ENCODE measurements at regions not wholly inside any gene's neighbourhood (a gene's known extent, or its start where the extent isn't known, plus 50 kb on each side); places are given as distances from the start of the nearest gene placed in this dataset.
"Not testable (repeated sequence)": the region's sequence is repeated elsewhere in the genome, so short reads cannot be mapped to it uniquely, and the experiment has no call there.

GRCh38 chr15:98085003-98085639, 124.6 kb downstream of the ARRDC4 start:
- DNase-seq (ENCODE audit: insufficient read length, low spot score) (peak; percentile 45), FAIRE-seq (no peak)

DNA sequence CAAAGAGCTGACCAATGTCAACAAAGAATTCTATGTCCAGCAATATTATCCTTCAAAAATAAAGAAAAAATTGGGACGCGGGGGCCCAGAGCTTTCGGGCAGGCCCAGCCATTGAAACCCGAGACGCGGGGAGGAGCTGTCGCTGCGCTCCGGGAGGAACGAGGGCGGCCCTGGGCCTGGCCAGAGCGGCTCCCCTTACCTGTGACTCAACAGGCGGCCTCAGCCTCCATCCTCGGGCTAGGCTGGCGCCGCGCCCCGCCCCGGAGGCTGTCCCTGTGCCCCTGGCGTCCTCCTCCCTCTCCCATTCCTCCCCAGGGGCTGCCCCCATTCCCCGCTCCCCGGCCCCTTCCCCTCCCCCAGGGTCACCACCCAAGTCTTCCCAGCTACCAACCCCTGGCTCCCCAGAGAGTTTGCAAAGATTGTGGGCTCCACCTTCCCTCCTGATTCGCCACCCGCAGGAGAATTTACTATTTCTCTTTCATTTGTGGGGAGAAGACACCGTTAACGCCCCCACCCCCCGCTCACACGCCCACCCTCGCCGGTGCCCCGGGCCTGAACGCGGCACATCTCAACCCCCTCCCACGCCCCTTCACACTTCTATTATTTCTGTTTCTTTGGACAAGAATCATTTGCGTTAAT, 127.9 kb downstream of the ARRDC4 start:
- not testable (repeated sequence) for DNase-seq (ENCODE audit: insufficient read length, low spot score)
- peak; percentile 69 for FAIRE-seq

GRCh38 chr15:98089352-98089751, 128.8 kb downstream of the ARRDC4 start:
- FAIRE-seq; DNase-seq (ENCODE audit: insufficient read length, low spot score): not testable (repeated sequence)

DNA sequence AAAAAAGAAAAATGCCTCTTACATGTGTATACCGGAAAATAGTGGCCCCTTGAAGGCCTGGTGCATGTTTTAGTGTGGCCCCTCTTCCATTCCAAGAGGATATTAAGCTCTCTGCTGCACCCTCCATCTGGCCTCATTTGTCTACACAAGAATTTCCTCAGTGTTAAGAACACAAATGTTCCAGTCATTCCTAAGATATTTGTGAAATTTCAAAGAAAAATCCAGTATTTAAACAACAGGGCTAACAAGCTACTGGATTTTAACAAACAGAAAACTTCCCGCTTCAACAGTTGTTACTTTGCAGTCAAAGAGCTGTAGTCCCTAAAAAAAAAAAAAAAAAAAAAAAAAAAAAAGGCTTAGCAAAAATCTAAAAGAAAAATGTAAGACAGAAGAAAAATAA, 137.5 kb downstream of the ARRDC4 start:
- DNase-seq (ENCODE audit: insufficient read length, low spot score); FAIRE-seq: not testable (repeated sequence)

DNA sequence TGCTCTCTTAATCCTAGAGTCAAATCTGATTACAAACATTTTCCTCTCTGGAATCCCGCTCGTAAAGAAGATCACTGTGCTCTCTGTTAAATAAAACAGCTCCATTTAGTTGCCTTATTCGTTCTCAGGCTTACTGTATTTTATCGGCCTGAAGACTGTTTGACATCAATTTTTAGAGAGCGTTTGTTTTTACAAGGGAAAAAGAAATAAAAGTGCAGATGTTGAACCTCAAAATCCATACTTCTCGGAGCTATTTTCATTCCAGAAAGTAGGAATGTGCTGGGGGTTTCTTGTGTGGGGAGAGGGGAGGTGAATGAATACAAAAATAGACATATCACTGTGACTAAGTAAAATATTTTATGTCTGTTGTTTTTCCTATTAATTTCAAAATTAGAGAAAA, 140.1 kb downstream of the ARRDC4 start:
- FAIRE-seq; DNase-seq (ENCODE audit: insufficient read length, low spot score): not testable (repeated sequence)

DNA sequence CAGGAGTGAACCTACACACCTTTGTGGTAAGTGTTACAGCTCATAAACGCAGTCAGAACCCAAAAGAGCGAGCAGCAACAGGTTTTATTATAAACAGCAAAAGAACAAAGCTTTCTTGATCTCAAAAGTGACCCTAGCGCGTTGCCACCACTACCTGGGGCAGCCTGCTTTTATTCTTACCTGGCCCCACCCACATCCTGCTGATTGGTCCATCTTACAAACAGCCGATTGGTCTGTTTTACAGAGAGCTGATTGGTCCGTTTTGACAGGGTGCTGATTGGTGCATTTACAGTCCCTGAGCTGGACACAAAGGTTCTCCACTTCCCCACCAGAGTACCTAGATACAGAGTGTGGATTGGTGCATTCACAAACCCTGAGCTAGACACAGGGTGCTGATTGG, 143.1 kb downstream of the ARRDC4 start:
- FAIRE-seq: no peak
- no peak for DNase-seq (ENCODE audit: insufficient read length, low spot score)

DNA sequence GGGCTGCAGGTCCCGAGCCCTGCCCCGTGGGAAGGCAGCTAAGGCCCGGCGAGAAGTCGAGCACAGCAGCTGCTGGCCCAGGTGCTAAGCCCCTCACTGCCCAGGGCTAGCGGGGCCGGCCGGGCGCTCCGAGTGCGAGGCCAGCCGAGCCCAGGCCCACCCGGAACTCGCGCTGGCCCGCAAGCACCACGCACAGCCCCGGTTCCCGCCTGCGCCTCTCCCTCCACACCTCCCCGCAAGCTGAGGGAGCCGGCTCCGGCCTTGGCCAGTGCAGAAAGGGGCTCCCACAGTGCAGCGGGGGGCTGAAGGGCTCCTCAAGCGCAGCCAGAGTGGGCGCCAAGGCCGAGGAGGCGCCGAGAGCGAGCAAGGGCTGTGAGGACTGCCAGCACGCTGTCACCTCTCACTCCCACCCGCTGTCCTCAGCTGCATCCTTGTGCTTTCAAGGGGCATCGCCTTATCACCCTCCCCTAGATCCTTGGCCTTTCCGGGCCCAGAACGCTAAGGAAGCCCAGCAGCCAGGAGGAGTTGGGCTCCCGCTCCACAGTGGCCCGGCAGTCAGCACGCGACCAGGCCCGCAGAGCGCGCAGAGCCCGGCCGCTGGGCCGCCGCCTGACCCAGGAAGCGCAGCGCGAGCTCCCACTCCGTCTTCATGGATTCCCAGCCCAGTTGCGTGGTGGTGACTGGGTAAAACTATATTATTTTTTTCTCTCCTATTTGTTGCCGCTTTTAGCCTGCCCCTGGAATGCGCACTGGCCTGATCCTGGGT, 144.1 kb downstream of the ARRDC4 start:
- DNase-seq (ENCODE audit: insufficient read length, low spot score); FAIRE-seq: not testable (repeated sequence)

- DNase-seq (ENCODE audit: insufficient read length, low spot score): not testable (repeated sequence)
- peak; percentile 97 for FAIRE-seq
These were observed 146.2 kb downstream of the ARRDC4 start for GRCh38 chr15:98106615-98107194.

DNA sequence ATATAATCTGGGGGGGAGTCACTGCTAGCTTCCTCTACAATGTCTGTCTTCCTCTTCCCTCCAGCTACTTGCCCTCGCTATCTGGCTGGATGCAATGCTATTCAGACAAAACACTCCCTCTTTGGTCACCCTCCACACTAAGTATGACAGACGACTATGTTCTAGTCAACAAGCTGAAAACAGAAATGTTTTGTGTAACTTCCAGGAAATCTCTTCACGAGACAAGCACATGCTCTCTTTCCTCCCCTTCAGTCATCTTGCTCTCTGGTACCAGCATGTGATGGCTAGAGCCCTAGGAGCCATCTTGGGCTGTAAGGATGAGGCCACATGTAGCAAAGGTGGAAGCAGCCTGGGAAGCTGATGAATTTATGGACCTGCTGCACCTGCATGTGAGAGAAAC, 151.3 kb downstream of the ARRDC4 start:
- FAIRE-seq: peak; percentile 16
- no peak for DNase-seq (ENCODE audit: insufficient read length, low spot score)

DNA sequence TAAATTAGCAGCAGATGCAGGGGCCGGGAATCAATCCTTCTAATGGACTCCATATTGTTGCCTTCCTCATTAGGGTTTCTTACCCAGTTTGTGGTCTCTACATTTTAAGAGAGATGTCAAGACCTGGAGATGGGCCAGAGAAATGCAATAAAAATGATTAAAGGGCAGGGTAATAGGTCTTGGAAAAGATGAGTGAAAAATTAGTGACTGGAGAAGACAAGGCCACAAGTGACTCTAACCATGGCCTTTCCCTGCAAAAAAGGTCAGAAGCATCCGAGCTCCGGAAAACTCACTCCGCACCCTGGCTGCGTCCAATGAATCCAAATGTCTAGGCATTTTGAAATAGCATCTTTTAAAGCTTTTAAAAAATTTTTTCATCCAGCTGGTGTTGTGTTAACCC, 152.8 kb downstream of the ARRDC4 start:
- DNase-seq (ENCODE audit: insufficient read length, low spot score) (no peak), FAIRE-seq (no peak)

- DNase-seq (ENCODE audit: insufficient read length, low spot score) (no peak), FAIRE-seq (no peak)
These were observed 160.1 kb downstream of the ARRDC4 start for GRCh38 chr15:98120561-98120960.

DNA sequence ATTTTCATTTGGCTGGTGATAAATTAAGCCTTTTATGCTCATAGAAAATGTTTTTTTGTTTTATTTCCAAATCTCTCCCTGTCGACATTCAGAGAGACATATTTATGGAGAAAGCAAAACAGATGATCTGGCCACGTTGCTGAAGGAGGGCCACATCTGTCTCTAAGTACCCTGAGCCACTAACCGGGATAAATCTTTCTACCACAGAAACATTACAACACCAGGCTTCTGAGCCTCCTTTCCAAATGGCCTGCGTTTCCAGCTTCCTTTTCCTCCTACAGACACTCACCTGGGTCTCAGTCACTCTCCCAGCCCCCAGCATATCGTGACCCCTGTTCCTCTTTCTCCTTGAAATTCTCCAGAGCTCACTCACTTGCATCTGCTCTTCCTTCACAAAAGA, 161.0 kb downstream of the ARRDC4 start:
- FAIRE-seq (no peak), DNase-seq (ENCODE audit: insufficient read length, low spot score) (no peak)

GRCh38 chr15:98121957-98122356, 161.5 kb downstream of the ARRDC4 start:
- no peak for FAIRE-seq
- no peak for DNase-seq (ENCODE audit: insufficient read length, low spot score)

- FAIRE-seq (no peak), DNase-seq (ENCODE audit: insufficient read length, low spot score) (no peak)
These were observed 162.8 kb downstream of the ARRDC4 start for GRCh38 chr15:98123297-98123696.

DNA sequence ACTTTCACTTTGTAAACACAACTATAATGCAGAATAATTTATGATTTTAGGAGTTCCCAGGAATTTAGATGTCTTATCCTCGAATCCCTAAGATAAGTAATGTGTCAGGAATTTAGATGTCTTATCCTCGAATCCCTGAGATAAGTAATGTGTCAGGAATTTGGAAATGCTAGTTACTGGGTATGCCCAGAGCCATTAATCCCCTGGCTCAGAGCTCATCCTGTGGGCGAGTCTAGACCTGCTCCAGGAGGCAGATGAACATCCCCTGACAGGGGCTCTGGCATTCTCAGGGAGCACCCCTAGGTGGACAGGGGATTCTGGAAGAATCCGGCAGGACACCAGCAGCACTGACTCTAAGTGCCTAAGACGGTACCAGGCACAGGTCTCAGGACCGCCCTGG, 163.3 kb downstream of the ARRDC4 start:
- DNase-seq (ENCODE audit: insufficient read length, low spot score) (peak; percentile 56), FAIRE-seq (no peak)

DNA sequence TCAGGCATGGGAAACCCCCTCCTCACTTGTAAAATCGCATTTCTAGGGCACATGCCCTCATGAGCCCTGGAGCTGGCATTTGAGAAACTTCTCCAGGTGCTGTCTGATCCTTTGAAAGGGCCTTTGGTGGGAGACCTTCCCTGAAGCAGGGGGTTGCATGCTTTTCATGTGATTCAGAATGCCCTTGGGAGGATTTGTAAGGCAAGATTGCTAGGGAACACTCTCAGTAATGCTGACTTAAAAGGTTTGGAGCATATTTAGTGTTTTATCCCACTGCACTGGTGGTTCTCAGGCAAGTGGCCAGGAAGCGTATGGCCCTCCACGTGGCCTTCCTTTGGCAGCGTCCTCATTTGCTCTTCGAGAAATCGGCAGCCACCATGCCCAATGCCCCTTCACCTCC, 164.1 kb downstream of the ARRDC4 start:
- DNase-seq (ENCODE audit: insufficient read length, low spot score) (peak; percentile 28), FAIRE-seq (no peak)

DNA sequence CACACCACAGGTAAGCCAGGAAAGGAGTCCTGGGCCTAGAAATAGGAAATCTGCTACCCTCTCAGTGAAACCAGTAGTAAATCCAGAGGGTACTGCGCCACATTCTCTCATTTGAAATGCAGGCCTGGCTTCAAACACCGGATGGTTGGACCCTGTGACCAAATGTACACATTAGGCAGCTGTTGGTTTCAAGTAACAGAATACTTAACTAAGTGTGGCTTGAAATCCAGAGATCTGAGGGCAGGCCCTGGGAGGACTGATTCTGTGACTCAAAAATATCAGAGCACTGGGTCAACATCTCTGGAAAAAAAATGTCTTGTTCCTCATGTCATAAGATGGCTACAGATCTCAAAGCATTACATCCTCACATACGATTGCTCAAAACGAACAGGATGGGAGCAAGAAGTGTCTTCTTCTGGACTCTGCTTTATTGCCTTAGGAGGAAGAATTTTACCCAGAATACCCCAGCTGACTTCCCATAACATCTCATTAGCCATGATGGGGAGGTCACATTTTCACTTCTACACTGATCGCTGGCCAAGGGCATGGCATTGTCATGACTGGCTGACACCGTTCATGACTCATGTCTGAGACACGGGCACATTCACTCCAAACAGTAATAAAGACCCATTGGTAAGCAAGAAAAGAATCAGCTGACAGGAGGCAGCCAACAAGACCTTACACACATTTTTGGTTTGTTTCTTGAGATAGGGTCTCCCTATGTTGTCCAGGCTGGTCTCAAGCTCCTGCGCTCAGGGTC, 166.0 kb downstream of the ARRDC4 start:
- DNase-seq (ENCODE audit: insufficient read length, low spot score): no peak
- FAIRE-seq: peak; percentile 54

GRCh38 chr15:98127586-98127985, 167.1 kb downstream of the ARRDC4 start:
- no peak for FAIRE-seq

DNA sequence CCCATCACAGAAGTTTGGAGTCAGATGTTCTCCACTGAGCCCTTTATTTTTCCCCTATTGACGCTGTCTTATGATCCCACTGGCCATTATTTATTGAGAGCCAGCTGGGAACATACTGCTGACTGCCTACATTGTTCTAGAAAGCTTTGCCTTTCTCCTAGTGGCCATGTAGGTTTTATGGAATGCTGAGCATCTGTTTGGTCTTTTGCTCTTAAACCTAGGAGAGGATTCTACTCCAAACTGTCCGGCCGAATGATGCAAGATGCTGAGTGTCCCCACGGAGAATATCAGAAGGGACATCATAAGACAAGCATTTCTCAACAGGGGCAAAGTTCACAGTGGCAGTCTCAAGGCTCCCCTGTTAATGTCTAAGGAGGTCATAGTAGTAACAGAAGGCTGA, 171.4 kb downstream of the ARRDC4 start:
- no peak for DNase-seq (ENCODE audit: insufficient read length, low spot score)
- no peak for FAIRE-seq

More at GRCh38 chr15:98127586-98127985, 167.1 kb downstream of the ARRDC4 start:
- no peak for DNase-seq (ENCODE audit: insufficient read length, low spot score)

DNA sequence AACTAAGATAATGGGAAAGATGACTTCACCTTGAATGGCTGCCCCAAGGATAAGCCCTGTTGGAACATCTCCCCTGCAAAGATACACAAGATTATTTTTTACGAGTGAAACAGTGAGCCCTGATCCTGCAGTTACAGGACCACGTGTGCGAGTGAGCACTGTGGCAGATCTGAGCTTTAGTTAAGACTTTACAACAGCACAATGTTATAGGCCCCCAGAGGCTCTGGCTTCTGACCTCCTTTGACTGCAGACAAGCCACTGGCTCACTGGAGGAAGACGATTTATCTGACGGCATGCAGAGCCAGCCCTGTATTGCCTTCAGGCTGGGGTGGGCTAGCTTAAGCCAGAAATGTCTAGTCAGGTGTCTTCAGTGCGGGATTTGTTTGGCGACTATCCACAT, 174.4 kb downstream of the ARRDC4 start:
- DNase-seq (ENCODE audit: insufficient read length, low spot score) (no peak), FAIRE-seq (no peak)

- no peak for FAIRE-seq
- no peak for DNase-seq (ENCODE audit: insufficient read length, low spot score)
These were observed 178.4 kb downstream of the ARRDC4 start for GRCh38 chr15:98138910-98139309.
